ENCODE measurements at regions not wholly inside any gene's neighbourhood (a gene's known extent, or its start where the extent isn't known, plus 50 kb on each side); places are given as distances from the start of the nearest gene placed in this dataset.
A peak's percentile ranks its signal among the peaks of the same experiment; 100 is the strongest.

- CTCF ChIA-PET = interaction anchor here (1.4 kb wide), 1 partner anchor 9 kb away, joined by 3 read pairs; no protein-coding TSS in a partner anchor
- H3K4me3 ChIP-seq (ENCODE audit: low read depth, low read length) = no peak overlapping the region
- no peak for TF ChIP-seq CTCF (IDR thresholded peaks at IDR 0.05; ENCODE audit: insufficient read depth, low read length, missing control alignments)
Observed at GRCh38 chr5:21685522-21685921, 1167.6 kb downstream of the CDH12 start.

GRCh38 chr5:21684992-21685391 is 1168.2 kb downstream of the CDH12 start:
- CTCF ChIA-PET = interaction anchor here (1.4 kb wide), 1 partner anchor 10 kb away, joined by 3 read pairs; no protein-coding TSS in a partner anchor
- DNase-seq (ENCODE audit: low read depth, low spot score) = no peak
- no peak for TF ChIP-seq CTCF (IDR thresholded peaks at IDR 0.05; ENCODE audit: insufficient read depth, low read length, missing control alignments)
- no peak overlapping the region for H3K4me3 ChIP-seq (ENCODE audit: low read depth, low read length)
- POLR2A ChIA-PET = no interaction called here

More at GRCh38 chr5:21685522-21685921, 1167.6 kb downstream of the CDH12 start:
- no peak for DNase-seq (ENCODE audit: low read depth, low spot score)
- POLR2A ChIA-PET = no interaction called here

GRCh38 chr5:21681911-21682310 is 1171.2 kb downstream of the CDH12 start:
- H3K4me3 ChIP-seq (ENCODE audit: low read depth, low read length) = no peak overlapping the region
- ChIA-PET POLR2A (no interaction called here), CTCF (no interaction called here)
- no peak for DNase-seq (ENCODE audit: low read depth, low spot score)
- TF ChIP-seq CTCF (IDR thresholded peaks at IDR 0.05; ENCODE audit: insufficient read depth, low read length, missing control alignments) = no peak

- no peak for DNase-seq (ENCODE audit: low read depth, low spot score)
- CTCF ChIA-PET = no interaction called here
- H3K4me3 ChIP-seq (ENCODE audit: low read depth, low read length) = no peak overlapping the region
- no peak for TF ChIP-seq CTCF (IDR thresholded peaks at IDR 0.05; ENCODE audit: insufficient read depth, low read length, missing control alignments)
- POLR2A ChIA-PET = no interaction called here
Observed at GRCh38 chr5:21680641-21681040, 1172.5 kb downstream of the CDH12 start.

- TF ChIP-seq CTCF (IDR thresholded peaks at IDR 0.05; ENCODE audit: insufficient read depth, low read length, missing control alignments) = no peak
- no peak overlapping the region for H3K4me3 ChIP-seq (ENCODE audit: low read depth, low read length)
- CTCF ChIA-PET = no interaction called here
- DNase-seq (ENCODE audit: low read depth, low spot score) = peak; percentile 60
- POLR2A ChIA-PET = no interaction called here
Observed at GRCh38 chr5:21680196-21680595, 1172.9 kb downstream of the CDH12 start.

GRCh38 chr5:21678526-21678925 is 1174.6 kb downstream of the CDH12 start:
- DNase-seq (ENCODE audit: low read depth, low spot score) = no peak
- CTCF ChIA-PET = no interaction called here
- no peak for TF ChIP-seq CTCF (IDR thresholded peaks at IDR 0.05; ENCODE audit: insufficient read depth, low read length, missing control alignments)
- POLR2A ChIA-PET = no interaction called here
- H3K4me3 ChIP-seq (ENCODE audit: low read depth, low read length) = no peak overlapping the region

All from AG04449 (cell line).